H9 (cell line): ENCODE measurements at regions not wholly inside any gene's neighbourhood (a gene's known extent, or its start where the extent isn't known, plus 50 kb on each side); places are given as distances from the start of the nearest gene placed in this dataset.
"Not testable (repeated sequence)": the region's sequence is repeated elsewhere in the genome, so short reads cannot be mapped to it uniquely, and the experiment has no call there.

Experiments used
- DNase-seq: peaks from one replicate; pipeline ENCODE4 v3.0.0-alpha.2; 2017
- H2AFZ ChIP-seq: one replicate; pipeline ENCODE4 v1.6.1; 2013; ENCODE audit warnings: mild to moderate bottlenecking, low read length, control low read depth, moderate library complexity
- H2AK5ac ChIP-seq: 2 replicates; pipeline ENCODE4 v1.6.1; 2013; ENCODE audit warnings: low read length, control low read depth, mixed read lengths; ENCODE audit not compliant: insufficient read length
- H2BK120ac ChIP-seq: one replicate; pipeline ENCODE4 v1.6.1; 2013; ENCODE audit warnings: low read depth, mild to moderate bottlenecking, low read length, control low read depth, inconsistent platforms; ENCODE audit not compliant: poor library complexity, severe bottlenecking
- H2BK12ac ChIP-seq: 2 replicates; pipeline ENCODE4 v1.6.1; 2013; ENCODE audit warnings: low read length, control low read depth, mixed read lengths, low read depth; ENCODE audit not compliant: insufficient read length
- H2BK15ac ChIP-seq: 2 replicates; pipeline ENCODE4 v1.6.1; 2013; ENCODE audit warnings: low read depth, low read length, control low read depth
- H2BK20ac ChIP-seq: one replicate; pipeline ENCODE4 v1.6.1; 2013; ENCODE audit warnings: low read depth, mild to moderate bottlenecking, low read length, control low read depth, inconsistent platforms; ENCODE audit not compliant: poor library complexity, severe bottlenecking
- H2BK5ac ChIP-seq: 2 replicates; pipeline ENCODE4 v1.6.1; 2013; ENCODE audit warnings: low read length, control low read depth, mixed read lengths; ENCODE audit not compliant: insufficient read length
- H3K14ac ChIP-seq: 2 replicates; pipeline ENCODE4 v1.6.1; 2013; ENCODE audit warnings: low read length, control low read depth; ENCODE audit not compliant: insufficient read depth
- H3K18ac ChIP-seq: 2 replicates; pipeline ENCODE4 v1.6.1; 2013; ENCODE audit warnings: low read depth, mild to moderate bottlenecking, mixed read lengths, low read length, control low read depth; ENCODE audit not compliant: insufficient read length
- H3K23ac ChIP-seq: 2 replicates; pipeline ENCODE4 v1.6.1; 2013; ENCODE audit warnings: low read length, control low read depth, mixed read lengths, low read depth; ENCODE audit not compliant: insufficient read length
- H3K23me2 ChIP-seq: 2 replicates; pipeline ENCODE4 v1.6.1; 2013; ENCODE audit warnings: low read depth, mild to moderate bottlenecking, mixed read lengths, low read length, control low read depth; ENCODE audit not compliant: insufficient read length, poor library complexity, severe bottlenecking
- H3K27ac ChIP-seq: 2 replicates; pipeline ENCODE4 v1.5.1; 2013; ENCODE audit warnings: low read length, control low read depth, mixed read lengths, low read depth; ENCODE audit not compliant: insufficient read length
- H3K27me3 ChIP-seq: 2 replicates; pipeline ENCODE4 v1.6.1; 2013; ENCODE audit warnings: low read length, control low read depth, inconsistent platforms; ENCODE audit not compliant: insufficient read depth
- H3K4ac ChIP-seq: 2 replicates; pipeline ENCODE4 v1.6.1; 2013; ENCODE audit warnings: low read depth, mild to moderate bottlenecking, control low read depth, inconsistent platforms, low read length, moderate library complexity
- H3K4me1 ChIP-seq: 2 replicates; pipeline ENCODE4 v1.6.1; 2013; ENCODE audit warnings: low read length, control low read depth, inconsistent platforms; ENCODE audit not compliant: insufficient read depth
- H3K4me2 ChIP-seq: 2 replicates; pipeline ENCODE4 v1.6.1; 2013; ENCODE audit warnings: low read length, control low read depth, mixed read lengths; ENCODE audit not compliant: insufficient read length, insufficient read depth
- H3K56ac ChIP-seq: 2 replicates; pipeline ENCODE4 v1.6.1; 2013; ENCODE audit warnings: low read depth, mild to moderate bottlenecking, mixed read lengths, low read length, control low read depth; ENCODE audit not compliant: insufficient read length
- H3K79me1 ChIP-seq: 2 replicates; pipeline ENCODE4 v1.6.1; 2013; ENCODE audit warnings: low read depth, mild to moderate bottlenecking, moderate library complexity, low read length, control low read depth, inconsistent platforms; ENCODE audit not compliant: insufficient read depth, poor library complexity, severe bottlenecking
- H3K79me2 ChIP-seq: 2 replicates; pipeline ENCODE4 v1.6.1; 2013; ENCODE audit warnings: low read length, control low read depth, inconsistent platforms; ENCODE audit not compliant: insufficient read depth
- H3K9ac ChIP-seq: 2 replicates; pipeline ENCODE4 v1.6.1; 2013; ENCODE audit warnings: low read length, control low read depth, mixed read lengths; ENCODE audit not compliant: insufficient read length; ENCODE audit errors: extremely low read depth
- H3K9me3 ChIP-seq: one replicate; pipeline ENCODE4 v1.6.1; 2013; ENCODE audit warnings: low read depth, low read length, inconsistent platforms; ENCODE audit not compliant: control insufficient read depth
- H3T11ph ChIP-seq: one replicate; pipeline ENCODE4 v1.6.1; 2013; ENCODE audit warnings: mild to moderate bottlenecking, low read length, control low read depth, inconsistent platforms
- H4K20me1 ChIP-seq: one replicate; pipeline ENCODE4 v1.6.1; 2013; ENCODE audit not compliant: control insufficient read depth, insufficient read length, insufficient read depth
- H4K5ac ChIP-seq: 2 replicates; pipeline ENCODE4 v1.6.1; 2013; ENCODE audit warnings: low read depth, mild to moderate bottlenecking, mixed read lengths, low read length, control low read depth; ENCODE audit not compliant: insufficient read length
- H4K8ac ChIP-seq: replicated peaks from 2 replicates; pipeline ENCODE4 v1.6.1; 2013; ENCODE audit warnings: low read length, control low read depth, mixed read lengths, low read depth; ENCODE audit not compliant: insufficient read length
- H4K91ac ChIP-seq: 2 replicates; pipeline ENCODE4 v1.6.1; 2013; ENCODE audit warnings: low read depth, mild to moderate bottlenecking, moderate library complexity, mixed read lengths, low read length, control low read depth; ENCODE audit not compliant: insufficient read length
- H3K27ac Mint-ChIP-seq, 3 experiments: 2 replicates in 2 of 3; 3 replicates in 1 of 3; pipeline ENCODE4 v1.8.0; 2020 to 2021; ENCODE audit warnings: mixed read lengths in 3 of 3, mild to moderate bottlenecking in 1 of 3, moderate library complexity in 1 of 3
- H3K27me3 Mint-ChIP-seq: 2 replicates; pipeline ENCODE4 v1.8.0; 2021; ENCODE audit warnings: low read depth, mild to moderate bottlenecking, moderate library complexity, mixed read lengths
- H3K36me3 Mint-ChIP-seq, 3 experiments: 2 replicates in 2 of 3; 3 replicates in 1 of 3; pipeline ENCODE4 v1.8.0; 2020 to 2021; ENCODE audit warnings: low read depth in 3 of 3, mixed read lengths in 3 of 3; ENCODE audit not compliant: insufficient read depth in 1 of 3
- H3K4me1 Mint-ChIP-seq, 2 experiments: 2 replicates each; pipeline ENCODE4 v1.8.0; 2020; ENCODE audit warnings: mixed read lengths in 2 of 2
- H3K4me3 Mint-ChIP-seq, 2 experiments: 2 replicates in 1 of 2; 3 replicates in 1 of 2; pipeline ENCODE4 v1.8.0; 2020 to 2021; ENCODE audit warnings: mild to moderate bottlenecking in 2 of 2, mixed read lengths in 2 of 2, moderate library complexity in 1 of 2
- H3K9me3 Mint-ChIP-seq, 2 experiments: 2 replicates in 1 of 2; 3 replicates in 1 of 2; pipeline ENCODE4 v1.8.0; 2020; ENCODE audit warnings: mild to moderate bottlenecking in 2 of 2, mixed read lengths in 2 of 2, moderate library complexity in 1 of 2
- CTCF ChIP-seq: fragments of 200-600 bp; sonication (generic); conservative IDR thresholded peaks from 3 replicates; pipeline ENCODE4 v1.8.0; 2021; ENCODE audit warnings: antibody characterized with exemption, mild to moderate bottlenecking
- whole genome bisulfite sequencing: extraction: QIAGEN DNeasy Blood & Tissue Kit; methylation state at CpG from one replicate; pipeline ENCODE4 v1.1.7; 2013; ENCODE audit warnings: missing lambda C conversion rate, low lambda C conversion rate, mixed read lengths; ENCODE audit not compliant: insufficient read length; ENCODE audit errors: extremely low coverage; 5-methylcytosine and 5-hydroxymethylcytosine counted together

GRCh38 chr12:100058482-100059029, 73.8 kb upstream of the ANKS1B start:
- Histone ChIP-seq H3K27me3 (no peaks in the 10 kb centered on the region), H3K79me1 (peaks cover 2% of the 10 kb centered on the region), H2AFZ (no peak overlapping the region), H3K56ac (no peak overlapping the region), H3K23ac (no peak overlapping the region), H3K23me2 (no peaks in the 10 kb centered on the region), H3K4ac (no peak overlapping the region), H3K14ac (no peak overlapping the region), H2AK5ac (no peak overlapping the region), H3K18ac (no peak overlapping the region), H4K91ac (no peak overlapping the region), H2BK120ac (no peak overlapping the region), H4K8ac (no peak overlapping the region), H2BK5ac (no peak overlapping the region), H3K9ac (no peak overlapping the region), H2BK12ac (no peak overlapping the region), H2BK15ac (no peak overlapping the region), H4K5ac (no peak overlapping the region), H3K4me1 (no peaks in the 10 kb centered on the region), H3K27ac (no peak overlapping the region), H3K79me2 (no peaks in the 10 kb centered on the region), H4K20me1 (no peaks in the 10 kb centered on the region), H3T11ph (no peak overlapping the region), H3K4me2 (no peak overlapping the region), H2BK20ac (no peak overlapping the region), H3K9me3 (no peaks in the 10 kb centered on the region)
- no CpG with 5 or more reads among the region's 3 CpGs for WGBS
- Mint-ChIP-seq H3K4me1 (no peaks in the 10 kb centered on the region), H3K27me3 (no peaks in the 10 kb centered on the region), H3K27ac (no peak overlapping the region), H3K9me3 (no peaks in the 10 kb centered on the region), H3K4me3 (no peak overlapping the region), H3K36me3 (peaks cover 3 to 40% (median 22%) of the 10 kb centered on the region in 3 experiments; a peak in 5 of 7 replicates)
- TF ChIP-seq CTCF, result no peak
- DNase-seq, result no peak

GRCh38 chr12:100046202-100046601, 61.5 kb upstream of the ANKS1B start:
- not testable (repeated sequence) for H3T11ph ChIP-seq, H3K56ac ChIP-seq, H3K9me3 Mint-ChIP-seq, H3K4me1 Mint-ChIP-seq, H3K9ac ChIP-seq, H2BK120ac ChIP-seq, H4K8ac ChIP-seq, H2BK20ac ChIP-seq, H3K4ac ChIP-seq, H3K4me3 Mint-ChIP-seq, H3K27me3 ChIP-seq, H2AFZ ChIP-seq, H4K20me1 ChIP-seq, H3K27ac Mint-ChIP-seq, H3K18ac ChIP-seq, H3K79me1 ChIP-seq, H3K79me2 ChIP-seq, H3K9me3 ChIP-seq, H4K91ac ChIP-seq, H3K23me2 ChIP-seq, H3K27ac ChIP-seq, H3K14ac ChIP-seq, H2BK15ac ChIP-seq, H3K4me2 ChIP-seq, DNase-seq, H3K23ac ChIP-seq, H2BK5ac ChIP-seq, H3K27me3 Mint-ChIP-seq, H3K4me1 ChIP-seq, H2AK5ac ChIP-seq, H2BK12ac ChIP-seq, H4K5ac ChIP-seq
- peaks cover 15 to 51% (median 48%) of the 10 kb centered on the region in 3 experiments; a peak in 6 of 7 replicates for H3K36me3 Mint-ChIP-seq
- no CpG with 5 or more reads among the region's 3 CpGs for WGBS
